Activated naive CD4-positive, alpha-beta T cell treated with anti-CD3 and anti-CD28 coated beads, Interleukin-2, amount 50 U/mL, for 24 hours (primary cell): ENCODE measurements at regions not wholly inside any gene's neighbourhood (a gene's known extent, or its start where the extent isn't known, plus 50 kb on each side); places are given as distances from the start of the nearest gene placed in this dataset.
"Not testable (repeated sequence)": the region's sequence is repeated elsewhere in the genome, so short reads cannot be mapped to it uniquely, and the experiment has no call there.

Experiments used
- H3K27ac Mint-ChIP-seq: one replicate; pipeline ENCODE4 v1.8.0; 2021; ENCODE audit warnings: mild to moderate bottlenecking, mixed read lengths
- H3K27me3 Mint-ChIP-seq: one replicate; pipeline ENCODE4 v1.8.0; 2021; ENCODE audit warnings: mixed read lengths
- H3K36me3 Mint-ChIP-seq: one replicate; pipeline ENCODE4 v1.8.0; 2021; ENCODE audit warnings: mixed read lengths
- H3K4me1 Mint-ChIP-seq: one replicate; pipeline ENCODE4 v1.8.0; 2021; ENCODE audit warnings: mixed read lengths
- H3K4me3 Mint-ChIP-seq: one replicate; pipeline ENCODE4 v1.8.0; 2021; ENCODE audit warnings: mild to moderate bottlenecking, mixed read lengths
- H3K9me3 Mint-ChIP-seq: one replicate; pipeline ENCODE4 v1.8.0; 2021; ENCODE audit warnings: mixed read lengths

- Mint-ChIP-seq H3K9me3 (no peaks in the 10 kb centered on the region), H3K4me1 (no peaks in the 10 kb centered on the region), H3K27me3 (peaks cover 2% of the 10 kb centered on the region), H3K36me3 (no peaks in the 10 kb centered on the region), H3K4me3 (no peak overlapping the region), H3K27ac (no peak overlapping the region)
These were observed 217.5 kb downstream of the CYP26B1 start for GRCh38 chr2:71930049-71930681.

- Mint-ChIP-seq H3K27me3 (peaks cover 2% of the 10 kb centered on the region), H3K4me3 (no peak overlapping the region), H3K9me3 (no peaks in the 10 kb centered on the region), H3K36me3 (no peaks in the 10 kb centered on the region), H3K27ac (no peak overlapping the region), H3K4me1 (no peaks in the 10 kb centered on the region)
These were observed 218.2 kb downstream of the CYP26B1 start for GRCh38 chr2:71929482-71929772.

GRCh38 chr2:71928734-71929481, 218.8 kb downstream of the CYP26B1 start:
- Mint-ChIP-seq H3K4me1 (no peaks in the 10 kb centered on the region), H3K27ac (no peak overlapping the region)

GRCh38 chr2:71927757-71928715, 219.6 kb downstream of the CYP26B1 start:
- Mint-ChIP-seq H3K36me3 (no peaks in the 10 kb centered on the region), H3K9me3 (no peaks in the 10 kb centered on the region), H3K4me1 (no peaks in the 10 kb centered on the region), H3K27me3 (no peaks in the 10 kb centered on the region), H3K27ac (no peak overlapping the region), H3K4me3 (no peak overlapping the region)

More at GRCh38 chr2:71928734-71929481, 218.8 kb downstream of the CYP26B1 start:
- no peaks in the 10 kb centered on the region for H3K9me3 Mint-ChIP-seq
- peaks cover 2% of the 10 kb centered on the region for H3K27me3 Mint-ChIP-seq
- H3K36me3 Mint-ChIP-seq: no peaks in the 10 kb centered on the region
- no peak overlapping the region for H3K4me3 Mint-ChIP-seq

DNA sequence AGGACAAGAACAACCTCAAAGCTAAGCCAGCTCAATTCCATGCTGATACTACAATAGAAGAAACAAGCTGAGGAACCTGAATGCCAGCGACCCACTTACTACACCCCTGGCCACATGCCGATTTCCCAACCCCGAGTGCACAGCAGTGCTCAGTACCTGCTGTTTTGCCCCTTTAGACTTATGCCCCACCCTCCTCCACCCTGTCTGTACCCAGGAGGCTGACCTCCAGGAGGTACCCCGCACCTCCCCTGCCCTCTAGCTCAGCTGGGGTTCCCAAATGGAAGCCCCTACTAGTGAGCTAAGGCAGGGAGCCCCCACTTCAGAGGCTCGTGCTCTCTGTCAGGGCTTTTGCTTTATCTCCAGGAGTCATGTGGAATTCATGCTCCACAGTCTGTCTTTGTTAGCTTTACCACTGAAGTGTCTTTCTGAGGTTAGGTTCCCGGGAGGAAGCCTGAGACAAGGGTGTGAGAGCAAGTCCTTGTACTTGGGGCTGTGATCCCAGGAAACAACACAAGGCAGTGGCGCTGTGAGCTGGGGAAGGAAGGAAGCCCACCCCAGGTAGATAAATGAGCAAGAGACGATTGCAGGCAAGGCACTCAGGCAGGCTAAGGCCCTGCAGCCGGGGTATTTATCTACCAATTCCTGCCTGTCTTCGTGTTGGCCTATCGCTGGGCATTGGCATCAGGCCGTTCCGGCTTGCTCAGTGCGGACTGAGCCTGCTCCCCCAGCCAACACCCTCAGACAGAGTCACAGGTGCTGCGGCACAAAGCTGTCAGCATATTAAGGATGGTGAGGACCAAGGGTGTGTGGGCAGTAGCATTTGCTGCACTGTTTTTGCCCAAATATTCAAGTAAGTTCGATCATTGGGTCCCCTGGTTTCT, 220.5 kb downstream of the CYP26B1 start:
- H3K4me1 Mint-ChIP-seq: no peaks in the 10 kb centered on the region

DNA sequence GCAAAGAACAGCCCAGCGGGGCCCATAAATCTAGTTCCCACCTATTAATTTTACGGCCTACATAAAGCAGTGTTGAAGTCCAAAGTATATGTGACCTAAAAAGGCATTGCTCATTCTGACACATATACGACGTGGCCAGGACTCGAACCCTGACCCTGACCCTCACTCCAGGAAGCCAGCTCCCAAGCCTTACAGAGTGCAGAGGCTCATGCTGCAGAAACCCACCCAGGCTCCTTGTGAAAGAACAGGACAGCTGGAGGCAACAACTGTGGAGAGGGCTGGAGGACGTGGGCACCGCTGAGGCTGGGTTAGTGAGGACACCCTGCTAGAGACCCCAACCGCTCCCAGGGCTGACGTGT, 221.6 kb downstream of the CYP26B1 start:
- H3K4me1 Mint-ChIP-seq: no peaks in the 10 kb centered on the region

More for the DNA sequence above, 220.5 kb downstream of the CYP26B1 start:
- H3K27me3 Mint-ChIP-seq: no peaks in the 10 kb centered on the region
- H3K36me3 Mint-ChIP-seq: no peaks in the 10 kb centered on the region
- no peak overlapping the region for H3K27ac Mint-ChIP-seq
- no peaks in the 10 kb centered on the region for H3K9me3 Mint-ChIP-seq
- no peak overlapping the region for H3K4me3 Mint-ChIP-seq

GRCh38 chr2:71925268-71926088, 222.2 kb downstream of the CYP26B1 start:
- Mint-ChIP-seq H3K9me3 (no peaks in the 10 kb centered on the region), H3K36me3 (no peaks in the 10 kb centered on the region), H3K4me1 (no peaks in the 10 kb centered on the region), H3K27me3 (no peaks in the 10 kb centered on the region), H3K27ac (no peak overlapping the region), H3K4me3 (no peak overlapping the region)

More for the DNA sequence above, 221.6 kb downstream of the CYP26B1 start:
- Mint-ChIP-seq H3K27ac (no peak overlapping the region), H3K27me3 (no peaks in the 10 kb centered on the region), H3K36me3 (no peaks in the 10 kb centered on the region), H3K9me3 (no peaks in the 10 kb centered on the region), H3K4me3 (no peak overlapping the region)

DNA sequence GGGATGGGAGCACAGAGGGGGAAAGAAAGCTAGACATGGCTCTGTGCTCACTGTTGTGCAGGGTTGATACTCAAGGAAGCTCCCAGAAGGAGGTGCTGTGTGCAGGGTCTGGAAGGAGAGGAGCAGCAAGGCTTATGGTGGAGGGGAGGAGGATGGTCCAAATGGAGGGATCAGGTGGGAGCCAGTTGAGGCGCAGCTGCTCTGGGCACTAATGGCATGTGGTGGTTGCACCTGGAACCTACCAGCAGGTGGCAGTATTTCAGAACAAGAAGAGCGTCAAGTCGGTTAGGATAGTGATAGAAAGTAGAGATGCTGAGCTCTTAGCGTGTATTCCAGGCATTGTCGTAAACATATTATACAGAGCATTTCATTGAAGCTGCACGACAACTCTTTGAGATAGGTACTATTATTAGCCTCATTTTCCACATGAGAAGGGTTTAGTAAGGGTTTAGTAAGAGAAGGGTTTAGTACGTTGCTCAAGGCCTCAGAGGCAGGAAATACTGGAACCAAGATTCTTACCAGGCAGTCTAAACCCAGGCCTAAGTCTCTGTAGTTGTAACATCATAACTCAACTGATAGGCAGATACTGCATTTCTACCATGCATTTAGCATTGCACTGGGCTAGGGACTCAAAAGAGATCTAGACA, 223.7 kb downstream of the CYP26B1 start:
- no peak overlapping the region for H3K27ac Mint-ChIP-seq
- no peak overlapping the region for H3K4me3 Mint-ChIP-seq
- no peaks in the 10 kb centered on the region for H3K36me3 Mint-ChIP-seq
- H3K4me1 Mint-ChIP-seq: no peaks in the 10 kb centered on the region
- no peaks in the 10 kb centered on the region for H3K9me3 Mint-ChIP-seq
- H3K27me3 Mint-ChIP-seq: no peaks in the 10 kb centered on the region

GRCh38 chr2:71923143-71923525, 224.5 kb downstream of the CYP26B1 start:
- no peak overlapping the region for H3K27ac Mint-ChIP-seq
- H3K27me3 Mint-ChIP-seq: peaks cover 4% of the 10 kb centered on the region
- H3K9me3 Mint-ChIP-seq: peaks cover 5% of the 10 kb centered on the region
- H3K4me1 Mint-ChIP-seq: no peaks in the 10 kb centered on the region
- peaks cover 1% of the 10 kb centered on the region for H3K36me3 Mint-ChIP-seq
- H3K4me3 Mint-ChIP-seq: no peak overlapping the region

- peaks cover 5% of the 10 kb centered on the region for H3K27me3 Mint-ChIP-seq
- H3K27ac Mint-ChIP-seq: no peak overlapping the region
- H3K4me1 Mint-ChIP-seq: no peaks in the 10 kb centered on the region
- peaks cover 5% of the 10 kb centered on the region for H3K9me3 Mint-ChIP-seq
- no peak overlapping the region for H3K4me3 Mint-ChIP-seq
- peaks cover 1% of the 10 kb centered on the region for H3K36me3 Mint-ChIP-seq
These were observed 225.0 kb downstream of the CYP26B1 start for GRCh38 chr2:71922499-71923142.

GRCh38 chr2:71922091-71922490, 225.6 kb downstream of the CYP26B1 start:
- Mint-ChIP-seq H3K4me1 (no peaks in the 10 kb centered on the region), H3K36me3 (peaks cover 1% of the 10 kb centered on the region), H3K27ac (no peak overlapping the region), H3K4me3 (no peak overlapping the region), H3K9me3 (peaks cover 5% of the 10 kb centered on the region), H3K27me3 (peaks cover 9% of the 10 kb centered on the region)

DNA sequence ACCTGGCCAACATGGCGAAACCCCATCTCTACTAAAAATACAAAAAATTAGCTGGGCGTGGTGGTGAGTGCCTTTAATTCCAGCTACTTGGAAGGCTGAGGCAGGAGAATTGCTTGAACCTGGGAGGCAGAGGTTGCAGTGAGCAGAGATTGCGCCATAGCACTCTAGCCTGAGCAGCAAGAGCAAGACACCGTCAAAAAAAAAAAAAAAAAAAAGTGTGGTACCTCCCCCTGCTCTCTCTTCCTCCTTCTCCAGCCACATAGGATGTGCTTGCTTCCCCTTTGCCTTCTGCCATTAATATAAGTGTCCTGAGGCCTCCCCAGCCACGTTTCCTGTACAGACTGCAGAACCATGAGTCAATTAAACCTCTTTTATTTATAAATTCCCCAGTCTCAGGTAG, 226.8 kb downstream of the CYP26B1 start:
- not testable (repeated sequence) for H3K4me1 Mint-ChIP-seq, H3K9me3 Mint-ChIP-seq, H3K4me3 Mint-ChIP-seq, H3K36me3 Mint-ChIP-seq, H3K27ac Mint-ChIP-seq
- peaks cover 14% of the 10 kb centered on the region for H3K27me3 Mint-ChIP-seq

GRCh38 chr2:71919708-71920107, 228.0 kb downstream of the CYP26B1 start:
- Mint-ChIP-seq H3K27ac (no peak overlapping the region), H3K27me3 (peaks cover 16% of the 10 kb centered on the region), H3K9me3 (peaks cover 5% of the 10 kb centered on the region), H3K36me3 (peaks cover 1% of the 10 kb centered on the region), H3K4me3 (no peak overlapping the region), H3K4me1 (no peaks in the 10 kb centered on the region)

DNA sequence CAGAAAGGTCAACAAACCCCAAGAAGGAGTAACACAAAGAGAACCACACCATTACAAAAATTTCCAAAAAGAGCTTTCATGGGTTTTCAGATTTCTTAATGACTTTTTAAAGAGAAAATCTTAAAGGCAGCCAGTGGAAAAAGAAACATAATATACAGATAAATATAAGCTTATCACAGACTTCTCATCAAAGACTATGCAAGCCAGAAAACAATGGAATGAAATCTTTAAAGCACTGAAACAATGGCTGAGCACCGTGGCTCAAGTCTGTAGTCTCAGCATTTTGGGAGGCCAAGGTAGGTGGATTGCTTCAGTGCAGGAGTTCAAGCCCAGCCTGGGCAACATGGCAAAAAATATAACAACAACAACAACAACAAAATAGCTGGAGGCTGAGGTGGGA, 237.4 kb downstream of the CYP26B1 start:
- H3K27me3 Mint-ChIP-seq: peaks cover 8% of the 10 kb centered on the region
- no peak overlapping the region for H3K27ac Mint-ChIP-seq
- peaks cover 12% of the 10 kb centered on the region for H3K9me3 Mint-ChIP-seq
- no peak overlapping the region for H3K4me3 Mint-ChIP-seq
- H3K36me3 Mint-ChIP-seq: peaks cover 2% of the 10 kb centered on the region
- H3K4me1 Mint-ChIP-seq: no peaks in the 10 kb centered on the region
